Heart left ventricle (tissue), 13 donors: ENCODE measurements at regions not wholly inside any gene's neighbourhood (a gene's known extent, or its start where the extent isn't known, plus 50 kb on each side); places are given as distances from the start of the nearest gene placed in this dataset.

Experiments used
- CTCF ChIP-seq, 12 donors: fragments of 200-600 bp; sonication (generic) in 4 of 12; IDR thresholded peaks; one replicate each; pipeline versions ENCODE4 v1.5.0 to v1.8.0; 2018 to 2022; ENCODE audit warnings: antibody characterized with exemption in 12 of 12, mild to moderate bottlenecking in 5 of 12
- POLR2A ChIP-seq, 2 donors: fragments of 450-650 bp; IDR thresholded peaks; one replicate each; pipeline ENCODE4 v1.6.1; 2017; ENCODE audit warnings: antibody characterized with exemption in 2 of 2, mild to moderate bottlenecking in 2 of 2, moderate library complexity in 2 of 2
- donor health status: ischemic (EF 13 %, LVEDD 7.1; RV severe dilation, severe dysfunction).
- donor health status: DM: no; HTN: yes; CAD: no.
- donor health status: DM: no; HTN: no; CAD: no.
- donor health status: ischemic (EF 25% LVEDD 6.9; RV normal size, moderate dysfunction).
- donor health status: ischemic (EF 25% LVEDD 5.7; RV mildly dilated, moderate dysfunction).
- donor health status: ischemic (EF 35%, LVEDD 5.7; RV mildly dilated, moderate dysfunction).
- donor health status: nonischemic (EF 11% LVEDD 7.7; RV severe dilation, severe dysfunction).
- donor health status: DM: yes; HTN: yes; CAD: no.
- donor health status: PGD.
- donor health status: ischemic (EF 29% LVEDD 5.4; RV normal size, mild dysfunction).
- donor health status: nonischemic (EF 23%, LVEDD 6.1; RV moderate dilation, normal function).

DNA sequence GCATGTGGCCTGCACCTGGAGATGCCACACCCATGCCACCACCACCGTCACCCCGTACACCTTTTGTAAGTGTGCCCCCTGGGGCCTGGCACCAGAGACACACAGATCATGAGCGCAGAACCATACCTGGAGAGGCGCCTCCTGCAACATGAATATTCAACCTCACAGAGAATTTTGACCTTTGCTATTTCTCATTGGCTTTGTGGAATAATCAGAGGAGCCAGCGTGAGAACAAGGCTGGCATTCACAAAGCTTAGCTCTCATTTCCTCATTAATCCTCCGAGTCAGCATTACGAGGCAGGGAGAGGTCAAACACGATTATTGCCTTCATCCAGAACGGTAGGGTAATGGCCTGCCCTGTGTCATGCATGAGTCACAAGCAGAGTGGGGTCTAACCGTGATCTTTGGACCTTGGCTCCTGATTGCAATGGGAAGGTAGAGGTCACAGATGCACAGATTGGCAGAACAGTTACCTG is 73.0 kb upstream of the POMGNT2 start:
- TF ChIP-seq CTCF (IDR thresholded peaks at IDR 0.05): no peak
- no peak for TF ChIP-seq POLR2A (IDR thresholded peaks at IDR 0.05)
